SH-SY5Y (cell line): ENCODE measurements at regions not wholly inside any gene's neighbourhood (a gene's known extent, or its start where the extent isn't known, plus 50 kb on each side); places are given as distances from the start of the nearest gene placed in this dataset.

Source experiments
- GATA2 ChIP-seq: IDR thresholded peaks from 2 replicates; pipeline ENCODE4 v1.6.1; 2011; ENCODE audit warnings: mild to moderate bottlenecking, low read depth, low read length
- GATA3 ChIP-seq: IDR thresholded peaks from 2 replicates; pipeline ENCODE4 v1.6.1; 2011; ENCODE audit warnings: low read depth, mild to moderate bottlenecking, low read length, moderate library complexity

GRCh38 chr18:67260841-67261240 is 255.7 kb downstream of the DSEL start:
- TF ChIP-seq GATA2 (no peak), GATA3 (no peak)
